Activated B cell treated with CpG ODN at 0.5 μM for 24 hours (primary cell): ENCODE measurements at regions not wholly inside any gene's neighbourhood (a gene's known extent, or its start where the extent isn't known, plus 50 kb on each side); places are given as distances from the start of the nearest gene placed in this dataset.
"Not testable (repeated sequence)": the region's sequence is repeated elsewhere in the genome, so short reads cannot be mapped to it uniquely, and the experiment has no call there.

ENCODE experiments used
- ATAC-seq: fragments of 200-7000 bp; cut with Tn5 transposase; one replicate; pipeline ENCODE4 v1.10.0; 2021; ENCODE audit warnings: low read depth, mild to moderate bottlenecking, moderate library complexity
- CTCF ChIA-PET: fragments of 350-600 bp; sonication (Branson Sonifier 250); formaldehyde crosslinking; loops from one replicate; lab custom pipeline; 2021; ENCODE audit warnings: antibody characterized with exemption; lab: Charles Lee
- POLR2A ChIA-PET: fragments of 350-600 bp; sonication (Branson Sonifier 250); formaldehyde crosslinking; loops from one replicate; lab custom pipeline; 2021; ENCODE audit warnings: antibody characterized with exemption; lab: Charles Lee
- DNase-seq: peaks from one replicate; pipeline ENCODE4 v3.0.0; 2022
- H3K27ac Mint-ChIP-seq: one replicate; pipeline ENCODE4 v1.8.0; 2020; ENCODE audit warnings: mixed read lengths
- H3K27me3 Mint-ChIP-seq: one replicate; pipeline ENCODE4 v1.8.0; 2021; ENCODE audit warnings: mixed read lengths
- H3K36me3 Mint-ChIP-seq: one replicate; pipeline ENCODE4 v1.8.0; 2021; ENCODE audit warnings: low read depth, mixed read lengths
- H3K4me1 Mint-ChIP-seq: one replicate; pipeline ENCODE4 v1.8.0; 2021; ENCODE audit warnings: mixed read lengths
- H3K4me3 Mint-ChIP-seq: one replicate; pipeline ENCODE4 v1.8.0; 2020; ENCODE audit warnings: mild to moderate bottlenecking, mixed read lengths
- H3K9me3 Mint-ChIP-seq: one replicate; pipeline ENCODE4 v1.8.0; 2020; ENCODE audit warnings: mixed read lengths
- CTCF ChIP-seq: fragments of 200-600 bp; IDR thresholded peaks from one replicate; pipeline ENCODE4 v1.8.0; 2022; ENCODE audit warnings: antibody characterized with exemption, mild to moderate bottlenecking
- intact Hi-C: fragments of 100-400 bp; cut with micrococcal nuclease; formaldehyde crosslinking; loops from one replicate; pipeline ENCODE4 v1.15.1; 2024

- H3K27ac Mint-ChIP-seq, intact Hi-C loops, H3K4me3 Mint-ChIP-seq, H3K9me3 Mint-ChIP-seq, CTCF ChIA-PET, DNase-seq, POLR2A ChIA-PET, H3K27me3 Mint-ChIP-seq, H3K36me3 Mint-ChIP-seq, ATAC-seq, H3K4me1 Mint-ChIP-seq: not testable (repeated sequence)
Measured at GRCh38 chr13:52324831-52325230, 81.1 kb downstream of the THSD1 start.

- Mint-ChIP-seq H3K9me3 (no peaks in the 10 kb centered on the region), H3K4me3 (no peak overlapping the region), H3K27me3 (peaks cover 29% of the 10 kb centered on the region), H3K27ac (no peak overlapping the region), H3K4me1 (peaks cover 3% of the 10 kb centered on the region), H3K36me3 (no peaks in the 10 kb centered on the region)
- intact Hi-C loops, result no loop called here
- no peak for TF ChIP-seq CTCF
- DNase-seq, result no peak
- ATAC-seq, result no peak
- POLR2A ChIA-PET, result no interaction called here
- CTCF ChIA-PET, result no interaction called here
Measured at GRCh38 chr13:52319876-52320275, 86.1 kb downstream of the THSD1 start.

GRCh38 chr13:52309833-52310232 lies 96.1 kb downstream of the THSD1 start:
- H3K27me3 Mint-ChIP-seq, DNase-seq, H3K27ac Mint-ChIP-seq, H3K9me3 Mint-ChIP-seq, H3K4me3 Mint-ChIP-seq, H3K36me3 Mint-ChIP-seq, POLR2A ChIA-PET, intact Hi-C loops, H3K4me1 Mint-ChIP-seq, CTCF ChIA-PET, ATAC-seq: not testable (repeated sequence)

GRCh38 chr13:52306336-52306735 lies 99.6 kb downstream of the THSD1 start:
- H3K4me1 Mint-ChIP-seq, ATAC-seq, CTCF ChIA-PET, POLR2A ChIA-PET, H3K4me3 Mint-ChIP-seq, DNase-seq, intact Hi-C loops, H3K27ac Mint-ChIP-seq, H3K36me3 Mint-ChIP-seq, H3K27me3 Mint-ChIP-seq: not testable (repeated sequence)
- peaks cover 14% of the 10 kb centered on the region for H3K9me3 Mint-ChIP-seq

GRCh38 chr13:52303098-52303497 lies 102.9 kb downstream of the THSD1 start:
- H3K4me1 Mint-ChIP-seq, ATAC-seq, POLR2A ChIA-PET, H3K36me3 Mint-ChIP-seq, H3K4me3 Mint-ChIP-seq, CTCF ChIA-PET, H3K27ac Mint-ChIP-seq, DNase-seq, H3K9me3 Mint-ChIP-seq, H3K27me3 Mint-ChIP-seq, intact Hi-C loops: not testable (repeated sequence)

GRCh38 chr13:52302688-52303087 lies 103.3 kb downstream of the THSD1 start:
- POLR2A ChIA-PET, CTCF ChIA-PET, intact Hi-C loops, DNase-seq, H3K27me3 Mint-ChIP-seq, H3K4me1 Mint-ChIP-seq, H3K9me3 Mint-ChIP-seq, H3K36me3 Mint-ChIP-seq, H3K4me3 Mint-ChIP-seq, ATAC-seq, H3K27ac Mint-ChIP-seq: not testable (repeated sequence)

- H3K27ac Mint-ChIP-seq, H3K9me3 Mint-ChIP-seq, H3K4me1 Mint-ChIP-seq, H3K27me3 Mint-ChIP-seq, POLR2A ChIA-PET, H3K36me3 Mint-ChIP-seq, intact Hi-C loops, H3K4me3 Mint-ChIP-seq, DNase-seq, ATAC-seq, CTCF ChIA-PET: not testable (repeated sequence)
Measured at GRCh38 chr13:52301810-52302400, 104.1 kb downstream of the THSD1 start.

GRCh38 chr13:52298079-52298661 lies 107.8 kb downstream of the THSD1 start:
- H3K4me1 Mint-ChIP-seq, H3K36me3 Mint-ChIP-seq, POLR2A ChIA-PET, DNase-seq, CTCF ChIA-PET, ATAC-seq, H3K27ac Mint-ChIP-seq, H3K4me3 Mint-ChIP-seq, H3K9me3 Mint-ChIP-seq, intact Hi-C loops, H3K27me3 Mint-ChIP-seq: not testable (repeated sequence)

GRCh38 chr13:52288891-52289290 lies 117.1 kb downstream of the THSD1 start:
- DNase-seq, H3K27ac Mint-ChIP-seq, H3K9me3 Mint-ChIP-seq, CTCF ChIA-PET, H3K4me3 Mint-ChIP-seq, H3K36me3 Mint-ChIP-seq, H3K4me1 Mint-ChIP-seq, POLR2A ChIA-PET, intact Hi-C loops, H3K27me3 Mint-ChIP-seq, ATAC-seq: not testable (repeated sequence)

- H3K27me3 Mint-ChIP-seq, H3K4me1 Mint-ChIP-seq, H3K4me3 Mint-ChIP-seq, H3K9me3 Mint-ChIP-seq, POLR2A ChIA-PET, H3K27ac Mint-ChIP-seq, H3K36me3 Mint-ChIP-seq, intact Hi-C loops, DNase-seq, ATAC-seq, CTCF ChIA-PET: not testable (repeated sequence)
Measured at GRCh38 chr13:52281387-52281786, 122.0 kb upstream of the NEK3 start.

- DNase-seq, H3K27me3 Mint-ChIP-seq, H3K4me3 Mint-ChIP-seq, H3K27ac Mint-ChIP-seq, H3K4me1 Mint-ChIP-seq, ATAC-seq, intact Hi-C loops, H3K9me3 Mint-ChIP-seq, H3K36me3 Mint-ChIP-seq, POLR2A ChIA-PET, CTCF ChIA-PET: not testable (repeated sequence)
Measured at GRCh38 chr13:52279408-52279807, 120.0 kb upstream of the NEK3 start.

- ATAC-seq, H3K4me1 Mint-ChIP-seq, H3K9me3 Mint-ChIP-seq, DNase-seq, CTCF ChIA-PET, H3K4me3 Mint-ChIP-seq, H3K36me3 Mint-ChIP-seq, H3K27ac Mint-ChIP-seq, H3K27me3 Mint-ChIP-seq, intact Hi-C loops, POLR2A ChIA-PET: not testable (repeated sequence)
Measured at GRCh38 chr13:52254299-52254698, 94.9 kb upstream of the NEK3 start.
